Prostate gland (tissue), 2 donors: ENCODE measurements at regions not wholly inside any gene's neighbourhood (a gene's known extent, or its start where the extent isn't known, plus 50 kb on each side); places are given as distances from the start of the nearest gene placed in this dataset.

Experiments used
- CTCF ChIP-seq, 4 experiments: fragments of 200-600 bp in 2 of 4; fragments of 450-650 bp in 2 of 4; sonication (generic) in 2 of 4; IDR thresholded peaks; 1 replicate in 3 of 4; 2 replicates in 1 of 4; pipeline ENCODE4 v1.5.1; 2016 to 2019; ENCODE audit warnings: antibody characterized with exemption in 4 of 4, mild to moderate bottlenecking in 2 of 4, moderate library complexity in 2 of 4
- POLR2AphosphoS5 ChIP-seq: sonication (generic); formaldehyde crosslinking; IDR thresholded peaks from one replicate; pipeline ENCODE4 v1.6.1; 2017; ENCODE audit warnings: antibody characterized with exemption

- TF ChIP-seq POLR2AphosphoS5 (no peak), CTCF (IDR thresholded peaks at IDR 0.05) (no peak)
Measured at GRCh38 chr4:120329386-120329785, 262.7 kb upstream of the MAD2L1 start.
